ENCODE measurements at regions not wholly inside any gene's neighbourhood (a gene's known extent, or its start where the extent isn't known, plus 50 kb on each side); places are given as distances from the start of the nearest gene placed in this dataset.
"Not testable (repeated sequence)": the region's sequence is repeated elsewhere in the genome, so short reads cannot be mapped to it uniquely, and the experiment has no call there.

- no peak for DNase-seq
- CTCF ChIA-PET, result interaction anchor here (0.8 kb wide), 1 partner anchor 45 kb away, joined by 4 read pairs; no protein-coding TSS in a partner anchor
- Mint-ChIP-seq H3K9me3 (peaks cover 2% of the 10 kb centered on the region), H3K4me3 (no peak overlapping the region), H3K4me1 (ENCODE audit: low read depth) (no peaks in the 10 kb centered on the region), H3K36me3 (ENCODE audit: low read depth) (no peaks in the 10 kb centered on the region), H3K27ac (no peak overlapping the region), H3K27me3 (ENCODE audit: low read depth) (no peaks in the 10 kb centered on the region)
- intact Hi-C loops (cut with micrococcal nuclease), result no loop called here
Observed at GRCh38 chr2:129504646-129505045, 474.8 kb upstream of the RAB6C start.

- H3K27ac Mint-ChIP-seq, result no peak overlapping the region
Observed at GRCh38 chr2:129518937-129519336, 460.5 kb upstream of the RAB6C start.

GRCh38 chr2:129532158-129532557 lies 447.3 kb upstream of the RAB6C start:
- H3K27ac Mint-ChIP-seq; intact Hi-C loops (cut with micrococcal nuclease); H3K27me3 Mint-ChIP-seq (ENCODE audit: low read depth); H3K4me3 Mint-ChIP-seq; DNase-seq; H3K36me3 Mint-ChIP-seq (ENCODE audit: low read depth); H3K9me3 Mint-ChIP-seq; H3K4me1 Mint-ChIP-seq (ENCODE audit: low read depth); CTCF ChIA-PET: not testable (repeated sequence)

More at GRCh38 chr2:129518937-129519336, 460.5 kb upstream of the RAB6C start:
- H3K27me3 Mint-ChIP-seq (ENCODE audit: low read depth), result peaks cover 7% of the 10 kb centered on the region
- DNase-seq, result no peak
- H3K4me1 Mint-ChIP-seq (ENCODE audit: low read depth), result no peaks in the 10 kb centered on the region
- intact Hi-C loops (cut with micrococcal nuclease), result no loop called here
- H3K9me3 Mint-ChIP-seq, result peaks cover 14% of the 10 kb centered on the region
- no peak overlapping the region for H3K4me3 Mint-ChIP-seq
- CTCF ChIA-PET, result no interaction called here
- no peaks in the 10 kb centered on the region for H3K36me3 Mint-ChIP-seq (ENCODE audit: low read depth)

- H3K27me3 Mint-ChIP-seq (ENCODE audit: low read depth), result peaks cover 4% of the 10 kb centered on the region
- H3K27ac Mint-ChIP-seq, result no peak overlapping the region
- no peak overlapping the region for H3K4me3 Mint-ChIP-seq
- DNase-seq, result no peak
- H3K9me3 Mint-ChIP-seq, result peaks cover 3% of the 10 kb centered on the region
- no peaks in the 10 kb centered on the region for H3K4me1 Mint-ChIP-seq (ENCODE audit: low read depth)
- intact Hi-C loops (cut with micrococcal nuclease), result no loop called here
- H3K36me3 Mint-ChIP-seq (ENCODE audit: low read depth), result no peaks in the 10 kb centered on the region
- CTCF ChIA-PET, result no interaction called here
Observed at GRCh38 chr2:129548880-129549279, 430.6 kb upstream of the RAB6C start.

- Mint-ChIP-seq H3K27ac (no peak overlapping the region), H3K4me3 (no peak overlapping the region), H3K4me1 (ENCODE audit: low read depth) (no peaks in the 10 kb centered on the region), H3K27me3 (ENCODE audit: low read depth) (peaks cover 4% of the 10 kb centered on the region), H3K9me3 (peaks cover 2% of the 10 kb centered on the region), H3K36me3 (ENCODE audit: low read depth) (no peaks in the 10 kb centered on the region)
- no peak for DNase-seq
- intact Hi-C loops (cut with micrococcal nuclease), result no loop called here
- CTCF ChIA-PET, result no interaction called here
Observed at GRCh38 chr2:129550536-129550935, 428.9 kb upstream of the RAB6C start.

GRCh38 chr2:129554373-129554772 lies 425.1 kb upstream of the RAB6C start:
- intact Hi-C loops (cut with micrococcal nuclease), result no loop called here
- peaks cover 3% of the 10 kb centered on the region for H3K27me3 Mint-ChIP-seq (ENCODE audit: low read depth)
- CTCF ChIA-PET, result no interaction called here
- H3K36me3 Mint-ChIP-seq (ENCODE audit: low read depth), result no peaks in the 10 kb centered on the region
- no peak for DNase-seq
- H3K4me3 Mint-ChIP-seq, result no peak overlapping the region
- H3K9me3 Mint-ChIP-seq, result no peaks in the 10 kb centered on the region
- no peak overlapping the region for H3K27ac Mint-ChIP-seq
- H3K4me1 Mint-ChIP-seq (ENCODE audit: low read depth), result no peaks in the 10 kb centered on the region

- CTCF ChIA-PET, result no interaction called here
- no peak overlapping the region for H3K4me3 Mint-ChIP-seq
- intact Hi-C loops (cut with micrococcal nuclease), result no loop called here
- H3K27ac Mint-ChIP-seq, result no peak overlapping the region
- no peaks in the 10 kb centered on the region for H3K9me3 Mint-ChIP-seq
- no peaks in the 10 kb centered on the region for H3K36me3 Mint-ChIP-seq (ENCODE audit: low read depth)
- no peaks in the 10 kb centered on the region for H3K4me1 Mint-ChIP-seq (ENCODE audit: low read depth)
- no peak for DNase-seq
- no peaks in the 10 kb centered on the region for H3K27me3 Mint-ChIP-seq (ENCODE audit: low read depth)
Observed at GRCh38 chr2:129559101-129559500, 420.4 kb upstream of the RAB6C start.

GRCh38 chr2:129565551-129566109 lies 413.8 kb upstream of the RAB6C start:
- no peak overlapping the region for H3K4me3 Mint-ChIP-seq
- DNase-seq, result no peak
- no peak overlapping the region for H3K27ac Mint-ChIP-seq
- peaks cover 4% of the 10 kb centered on the region for H3K27me3 Mint-ChIP-seq (ENCODE audit: low read depth)
- intact Hi-C loops (cut with micrococcal nuclease), result no loop called here
- peaks cover 13% of the 10 kb centered on the region for H3K9me3 Mint-ChIP-seq
- CTCF ChIA-PET, result no interaction called here
- H3K36me3 Mint-ChIP-seq (ENCODE audit: low read depth), result peaks cover 6% of the 10 kb centered on the region
- no peaks in the 10 kb centered on the region for H3K4me1 Mint-ChIP-seq (ENCODE audit: low read depth)

- H3K36me3 Mint-ChIP-seq (ENCODE audit: low read depth); H3K4me1 Mint-ChIP-seq (ENCODE audit: low read depth); DNase-seq; H3K27ac Mint-ChIP-seq; intact Hi-C loops (cut with micrococcal nuclease); CTCF ChIA-PET; H3K4me3 Mint-ChIP-seq; H3K27me3 Mint-ChIP-seq (ENCODE audit: low read depth): not testable (repeated sequence)
- peaks cover 38% of the 10 kb centered on the region for H3K9me3 Mint-ChIP-seq
Observed at GRCh38 chr2:129570812-129571211, 408.7 kb upstream of the RAB6C start.

- H3K4me3 Mint-ChIP-seq, result no peak overlapping the region
Observed at GRCh38 chr2:129575431-129575830, 404.0 kb upstream of the RAB6C start.

GRCh38 chr2:129575880-129576279 lies 403.6 kb upstream of the RAB6C start:
- Mint-ChIP-seq H3K4me3 (no peak overlapping the region), H3K4me1 (ENCODE audit: low read depth) (no peaks in the 10 kb centered on the region), H3K27ac (no peak overlapping the region), H3K9me3 (peaks cover 22% of the 10 kb centered on the region), H3K36me3 (ENCODE audit: low read depth) (peaks cover 2% of the 10 kb centered on the region), H3K27me3 (ENCODE audit: low read depth) (peaks cover 2% of the 10 kb centered on the region)
- CTCF ChIA-PET, result no interaction called here
- intact Hi-C loops (cut with micrococcal nuclease), result no loop called here
- no peak for DNase-seq

More at GRCh38 chr2:129575431-129575830, 404.0 kb upstream of the RAB6C start:
- DNase-seq, result no peak
- no peak overlapping the region for H3K27ac Mint-ChIP-seq
- intact Hi-C loops (cut with micrococcal nuclease), result no loop called here
- CTCF ChIA-PET, result no interaction called here
- H3K36me3 Mint-ChIP-seq (ENCODE audit: low read depth), result peaks cover 4% of the 10 kb centered on the region
- H3K27me3 Mint-ChIP-seq (ENCODE audit: low read depth), result peaks cover 2% of the 10 kb centered on the region
- no peaks in the 10 kb centered on the region for H3K4me1 Mint-ChIP-seq (ENCODE audit: low read depth)
- H3K9me3 Mint-ChIP-seq, result peaks cover 27% of the 10 kb centered on the region

- intact Hi-C loops (cut with micrococcal nuclease), result no loop called here
- no peak for DNase-seq
- peaks cover 10% of the 10 kb centered on the region for H3K9me3 Mint-ChIP-seq
- H3K36me3 Mint-ChIP-seq (ENCODE audit: low read depth), result no peaks in the 10 kb centered on the region
- no peak overlapping the region for H3K4me3 Mint-ChIP-seq
- H3K27ac Mint-ChIP-seq, result no peak overlapping the region
- CTCF ChIA-PET, result no interaction called here
- H3K27me3 Mint-ChIP-seq (ENCODE audit: low read depth), result peaks cover 6% of the 10 kb centered on the region
- H3K4me1 Mint-ChIP-seq (ENCODE audit: low read depth), result no peaks in the 10 kb centered on the region
Observed at GRCh38 chr2:129580001-129580400, 399.5 kb upstream of the RAB6C start.

- no peak for DNase-seq
- peaks cover 7% of the 10 kb centered on the region for H3K9me3 Mint-ChIP-seq
- H3K27ac Mint-ChIP-seq, result no peak overlapping the region
- H3K27me3 Mint-ChIP-seq (ENCODE audit: low read depth), result peaks cover 4% of the 10 kb centered on the region
- H3K4me1 Mint-ChIP-seq (ENCODE audit: low read depth), result no peaks in the 10 kb centered on the region
- intact Hi-C loops (cut with micrococcal nuclease), result no loop called here
- CTCF ChIA-PET, result no interaction called here
- H3K4me3 Mint-ChIP-seq, result no peak overlapping the region
- H3K36me3 Mint-ChIP-seq (ENCODE audit: low read depth), result no peaks in the 10 kb centered on the region
Observed at GRCh38 chr2:129585760-129586159, 393.7 kb upstream of the RAB6C start.

All from activated naive CD4-positive, alpha-beta T cell treated with anti-CD3 and anti-CD28 coated beads for 36 hours (primary cell).